GM21423 (cell line): ENCODE measurements at regions not wholly inside any gene's neighbourhood (a gene's known extent, or its start where the extent isn't known, plus 50 kb on each side); places are given as distances from the start of the nearest gene placed in this dataset.

Source experiments
- ATAC-seq: cut with Tn5 transposase; IDR thresholded peaks from one replicate; pipeline ENCODE4 v1.9.1; 2021; ENCODE audit warnings: mild to moderate bottlenecking, moderate library complexity; ENCODE audit not compliant: unreplicated experiment

DNA sequence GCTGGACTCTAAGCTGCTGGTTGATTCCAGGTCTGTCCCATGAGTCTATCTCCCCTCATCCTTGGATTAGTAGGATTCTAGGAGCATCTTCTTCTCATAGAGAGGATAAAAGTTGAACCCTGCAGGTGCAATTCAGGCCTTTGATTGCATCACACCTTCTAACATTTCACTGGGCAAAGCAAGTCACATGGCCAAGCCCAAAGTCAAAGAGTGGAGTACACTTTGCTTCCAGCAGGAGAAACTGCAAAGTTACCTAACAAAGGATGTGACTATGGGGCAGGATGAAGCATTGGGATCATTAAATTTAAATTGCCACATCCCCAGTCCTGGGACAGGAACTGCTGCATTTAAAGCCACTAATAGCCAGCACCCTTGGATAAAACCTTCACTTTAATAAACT lies 51.0 kb upstream of the EGFLAM start:
- ATAC-seq = no peak

DNA sequence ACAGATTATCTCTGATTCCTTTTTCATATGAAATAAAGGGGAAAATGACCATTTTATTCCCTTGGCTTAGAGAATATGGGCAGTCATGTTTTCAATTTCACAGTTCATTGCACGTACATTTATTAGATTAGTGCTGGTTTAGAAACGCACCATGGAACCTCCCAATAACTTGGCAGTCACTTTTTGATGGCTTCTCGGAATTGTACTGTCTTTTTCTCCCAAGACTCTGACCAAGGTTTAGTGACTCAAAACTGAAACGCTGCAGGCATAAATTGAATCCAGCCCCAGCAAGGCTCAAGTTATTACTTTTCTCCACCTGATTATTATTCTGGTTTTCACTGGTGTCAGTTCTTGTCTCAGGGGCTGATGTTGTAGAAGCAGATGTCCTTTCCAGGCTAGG lies 55.6 kb upstream of the EGFLAM start:
- no peak for ATAC-seq

DNA sequence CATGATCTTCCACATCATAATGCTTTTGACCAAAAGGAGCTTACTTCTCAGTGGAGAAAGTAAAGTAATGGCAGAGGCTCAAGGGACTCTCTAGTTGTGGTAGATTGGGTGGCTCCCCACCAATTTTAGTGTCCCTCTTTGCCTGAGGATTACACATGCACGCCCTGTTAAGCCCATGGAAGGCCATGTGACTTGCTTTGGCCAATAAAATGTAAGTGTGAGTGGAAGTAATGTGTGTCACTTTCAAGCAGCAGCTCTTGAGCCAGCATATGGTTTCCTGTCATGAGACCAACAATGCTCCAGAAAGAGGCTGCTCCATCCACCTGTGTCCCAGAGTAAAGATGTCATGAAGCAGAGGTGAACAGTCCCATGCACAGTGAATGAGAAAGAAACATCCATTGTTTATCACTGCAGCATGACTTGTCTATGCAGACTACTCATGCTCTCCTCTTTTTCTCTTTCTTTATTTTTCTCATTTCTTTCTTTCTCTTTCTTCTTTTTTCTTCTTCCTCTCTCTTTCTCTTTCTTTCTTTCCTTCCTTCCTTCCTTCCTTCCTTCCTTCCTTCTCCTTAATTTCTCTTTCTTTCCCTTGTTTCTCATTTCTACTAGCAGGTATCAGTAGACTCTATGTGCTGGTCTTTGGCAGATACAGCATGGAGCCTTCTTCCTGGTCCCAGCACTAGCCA lies 57.3 kb upstream of the EGFLAM start:
- no peak for ATAC-seq

DNA sequence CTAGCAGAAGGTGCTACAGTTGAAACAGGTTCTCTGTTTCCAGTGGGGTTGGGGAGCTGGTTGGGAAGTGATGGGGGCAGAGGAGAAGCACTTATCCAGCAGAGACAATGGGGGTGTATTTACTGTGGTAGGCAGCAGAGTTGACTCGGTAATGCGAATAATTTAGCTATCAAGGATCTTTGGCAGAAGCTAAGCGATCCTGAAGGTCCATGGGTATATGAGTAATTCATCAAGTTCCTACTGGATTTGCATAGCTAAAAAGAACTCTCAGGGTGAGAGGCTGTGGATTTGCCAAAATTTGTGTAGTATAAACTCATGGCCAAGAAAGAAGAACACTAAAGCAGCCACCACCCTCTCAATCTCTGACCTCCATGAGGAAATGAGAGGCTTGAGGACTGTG lies 61.2 kb upstream of the EGFLAM start:
- no peak for ATAC-seq

DNA sequence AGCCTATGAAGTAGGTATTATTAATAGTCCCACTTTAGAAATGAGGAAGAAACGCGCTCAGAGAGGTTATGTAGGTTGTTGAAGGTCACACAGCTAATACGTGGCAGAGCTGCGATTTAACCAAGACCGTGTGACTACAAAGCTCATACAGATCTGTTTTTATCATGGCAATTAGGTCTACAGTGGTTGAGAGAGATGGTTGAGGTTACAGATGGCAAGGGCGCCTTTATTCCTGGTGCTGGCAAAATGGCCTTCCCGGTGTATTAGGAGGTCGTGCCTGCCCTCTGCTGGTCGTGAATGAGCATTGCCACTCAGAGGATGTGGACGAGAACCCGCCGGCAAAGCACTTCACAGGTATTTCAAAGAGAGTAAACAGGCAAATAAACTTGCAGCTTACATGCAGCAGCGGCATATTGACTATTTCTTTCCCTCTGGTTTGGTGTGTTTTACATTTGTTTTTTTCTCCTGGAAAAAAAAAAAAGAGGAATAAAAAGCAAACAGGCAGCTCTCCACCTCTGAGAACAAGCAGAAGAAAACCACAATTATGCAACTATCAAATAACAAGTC lies 65.3 kb upstream of the EGFLAM start:
- ATAC-seq = no peak

DNA sequence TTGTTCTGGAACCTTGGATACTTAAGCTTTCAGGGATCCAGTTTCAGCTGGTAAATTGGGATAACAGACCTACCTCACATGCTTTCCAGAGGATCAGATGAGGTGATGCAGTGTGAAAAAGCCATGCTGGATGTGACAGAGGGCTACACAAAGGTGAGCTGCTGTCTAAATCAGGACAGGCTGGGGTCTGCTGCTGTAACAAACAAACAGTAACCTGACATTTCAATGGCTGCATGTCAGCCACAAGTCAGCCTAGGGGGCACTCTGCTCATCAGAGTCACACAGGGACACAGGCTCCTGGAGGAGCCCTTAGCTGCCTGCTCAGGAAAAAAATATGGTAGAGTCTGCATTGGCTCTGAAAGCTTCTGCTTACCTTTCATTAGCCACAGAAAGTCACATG lies 66.7 kb upstream of the EGFLAM start:
- no peak for ATAC-seq

DNA sequence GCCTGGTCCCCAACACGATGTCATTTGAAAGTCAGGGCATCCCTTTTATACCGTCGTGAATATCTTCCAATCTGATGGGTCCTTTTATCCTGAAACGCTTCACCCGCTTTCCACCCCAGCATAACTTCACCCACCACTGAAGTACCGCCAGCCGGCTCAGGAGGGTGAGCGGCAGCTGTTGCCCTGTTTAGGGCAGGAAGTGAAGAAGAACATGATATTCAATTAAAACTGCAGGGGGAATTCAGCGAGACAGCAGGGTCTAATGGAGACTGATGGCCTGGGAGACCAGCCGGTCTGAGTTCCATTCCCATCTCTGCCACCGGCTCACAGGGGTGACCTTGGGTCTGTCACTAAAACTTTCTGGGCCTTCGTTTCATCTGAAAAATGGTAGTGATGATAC lies 68.2 kb upstream of the EGFLAM start:
- no peak for ATAC-seq

DNA sequence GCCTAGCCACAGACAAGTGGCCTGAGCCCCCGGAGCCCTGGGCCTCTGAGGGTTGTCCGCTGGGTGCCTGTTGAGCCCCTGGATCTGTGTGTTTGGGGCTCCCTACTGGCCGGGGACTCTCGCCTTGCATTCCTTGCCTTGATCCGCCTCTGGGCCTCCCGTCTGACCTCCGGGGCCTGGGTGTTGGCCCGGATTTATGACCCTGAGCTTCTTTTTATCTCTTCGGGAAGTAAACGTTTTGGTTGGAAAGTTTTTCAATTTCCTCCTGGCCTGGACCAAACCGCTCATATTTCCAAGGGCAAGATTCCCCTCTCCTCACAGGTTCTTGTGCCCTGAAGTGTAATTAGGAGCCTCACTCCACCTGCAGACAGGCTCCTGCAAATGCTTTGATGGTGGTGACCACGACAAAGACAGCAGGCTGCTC lies 69.3 kb upstream of the EGFLAM start:
- ATAC-seq = no peak

DNA sequence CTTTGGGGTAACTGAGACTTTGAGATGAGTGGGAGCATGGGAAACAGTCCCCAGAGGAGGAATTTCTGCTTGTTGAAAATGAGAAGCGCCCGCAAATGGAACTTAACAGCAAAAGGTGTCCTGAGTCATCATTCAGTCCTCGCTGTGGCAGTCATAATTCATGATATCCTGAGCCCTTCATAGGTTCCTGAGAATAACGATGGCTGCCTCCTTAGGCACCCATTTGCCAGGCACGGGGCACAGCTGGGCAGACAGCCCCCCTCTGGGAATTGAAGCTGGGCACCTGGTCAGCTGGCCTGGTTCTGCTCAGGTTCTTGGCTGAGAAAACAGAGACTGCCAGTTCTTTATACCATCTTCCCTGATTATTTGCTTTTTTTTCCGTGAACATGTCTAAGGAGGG lies 69.8 kb upstream of the EGFLAM start:
- no peak for ATAC-seq

DNA sequence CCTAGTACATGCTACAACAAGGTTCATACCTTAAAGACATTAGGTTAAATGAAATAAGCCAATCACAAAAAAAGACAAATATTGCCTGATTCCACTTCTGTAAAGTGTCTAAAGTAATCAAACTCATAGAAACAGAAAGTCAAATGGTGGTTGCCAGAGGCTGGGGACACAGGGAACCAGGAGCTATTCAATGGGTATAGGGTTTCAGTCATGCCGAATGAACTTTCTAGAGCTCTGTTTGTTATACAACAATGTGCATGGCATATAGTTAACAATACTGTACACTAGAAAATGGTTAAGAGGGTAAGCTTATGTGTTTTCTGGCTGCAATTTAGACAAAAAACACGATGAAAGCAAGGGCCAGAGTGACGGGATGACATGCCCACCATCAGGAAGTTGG lies 70.8 kb upstream of the EGFLAM start:
- ATAC-seq = no peak

DNA sequence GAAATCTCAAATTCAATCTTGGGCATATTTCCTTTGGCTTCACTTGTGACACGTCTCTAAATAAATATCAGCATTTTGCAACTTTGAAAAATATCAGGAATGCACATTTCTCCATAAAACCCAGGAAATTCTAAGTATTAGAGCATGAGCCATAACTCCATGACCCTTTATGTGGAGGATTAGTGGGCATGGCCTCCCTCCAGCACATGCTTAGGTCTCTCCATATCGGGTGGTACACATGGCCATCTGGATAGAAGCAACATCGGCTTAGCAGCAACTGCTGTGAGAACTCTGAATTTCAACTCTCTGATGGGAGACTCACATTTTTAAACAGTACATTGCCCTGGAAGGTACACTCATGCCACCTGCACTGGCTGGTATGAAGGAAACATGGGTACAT lies 73.7 kb upstream of the EGFLAM start:
- no peak for ATAC-seq

DNA sequence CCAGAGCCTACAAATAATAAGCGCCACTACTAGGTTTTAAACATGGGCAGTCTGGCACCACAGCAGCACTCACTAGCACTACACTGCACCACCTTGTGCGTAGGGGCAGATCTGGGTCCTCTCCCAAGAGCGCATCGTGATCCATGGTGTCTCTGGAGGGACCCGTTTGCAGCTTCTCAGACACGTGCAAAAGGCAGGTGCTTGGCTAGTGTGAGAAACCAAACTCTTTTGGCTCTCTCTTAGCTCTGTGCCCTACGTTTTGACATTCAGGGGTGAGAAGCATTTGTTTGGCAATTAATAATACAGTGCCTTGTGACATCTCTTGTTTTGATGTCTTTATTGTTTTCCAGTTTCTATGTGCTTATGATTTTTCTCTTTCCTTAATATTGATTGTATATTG lies 75.4 kb upstream of the EGFLAM start:
- no peak for ATAC-seq

DNA sequence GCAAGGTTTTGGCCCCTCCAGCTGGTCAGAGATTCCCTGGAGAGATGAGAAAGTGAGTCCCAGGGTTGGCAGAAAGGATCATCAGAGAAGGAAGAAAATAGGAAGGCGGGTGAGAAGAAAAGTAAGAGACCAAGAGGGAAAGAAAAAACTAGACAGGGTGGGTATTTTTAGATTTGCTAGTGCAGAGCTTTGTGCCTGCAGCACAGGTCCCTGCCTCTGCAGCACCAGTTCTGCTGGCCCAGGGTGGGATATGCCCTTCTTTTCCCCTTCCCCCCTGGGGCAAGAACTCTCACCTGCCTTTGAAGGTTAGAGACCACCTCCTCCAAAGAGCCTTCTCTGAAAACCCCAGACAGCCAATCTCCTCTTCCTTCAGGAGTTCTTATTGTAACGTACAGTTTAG lies 90.3 kb upstream of the EGFLAM start:
- no peak for ATAC-seq

DNA sequence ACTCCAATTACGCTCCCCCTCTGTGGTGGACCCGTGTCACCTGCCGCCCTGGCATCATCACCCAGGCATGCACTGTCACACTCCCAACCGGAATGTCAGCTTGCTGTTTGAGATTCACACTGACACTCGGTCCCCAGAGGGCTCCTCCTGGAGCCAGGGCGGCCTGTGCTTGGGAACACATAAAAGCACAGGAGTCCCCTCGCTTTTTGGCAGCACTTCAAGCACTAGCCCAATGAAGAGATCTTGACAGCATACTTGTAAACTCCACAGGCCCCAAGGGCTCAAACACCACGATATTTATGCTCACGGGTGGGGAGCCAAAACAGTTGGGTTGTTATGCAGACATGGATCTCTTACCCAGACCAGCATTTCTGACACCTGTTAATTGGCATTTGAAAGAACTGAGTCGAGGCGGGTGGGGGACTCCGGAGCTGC lies 90.8 kb upstream of the EGFLAM start:
- no peak for ATAC-seq

DNA sequence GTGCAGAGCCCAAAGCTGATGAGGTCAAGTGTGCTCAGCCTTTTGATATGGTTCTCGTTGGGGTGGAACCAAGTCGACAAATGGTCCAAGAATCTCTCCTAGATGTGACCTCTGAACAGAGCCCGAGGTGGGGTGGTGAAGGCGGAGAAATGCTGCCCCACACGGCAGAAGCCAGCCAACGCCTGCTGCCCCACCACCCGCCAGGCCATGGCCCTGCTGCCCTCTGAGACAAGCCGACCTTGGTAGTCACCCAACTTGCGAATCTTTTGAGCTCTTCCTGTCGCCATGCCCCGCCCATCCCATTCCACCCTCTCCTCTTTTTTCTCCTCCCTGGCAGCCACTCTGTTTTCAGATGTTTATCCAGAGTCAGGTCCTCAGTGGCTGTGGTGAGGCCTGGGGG lies 91.5 kb upstream of the EGFLAM start:
- no peak for ATAC-seq

DNA sequence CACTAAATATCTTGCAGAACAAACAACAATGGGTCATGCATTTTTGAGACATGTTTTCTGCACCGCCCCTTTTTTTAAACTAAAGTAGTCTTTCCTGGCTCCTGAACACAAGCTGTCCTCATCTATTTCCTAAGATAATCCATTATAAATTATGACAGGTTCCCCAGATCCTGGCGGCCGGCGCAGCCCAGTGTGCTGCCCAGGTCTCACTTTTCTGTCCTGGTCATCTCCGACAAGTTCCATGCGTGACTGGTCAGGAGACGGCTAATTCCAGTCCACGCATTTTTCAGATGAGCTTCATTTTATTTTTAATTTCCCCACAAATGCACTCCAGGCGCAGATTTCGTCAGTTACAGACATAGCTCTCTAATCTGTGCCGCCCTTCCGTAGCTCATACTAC lies 92.9 kb upstream of the EGFLAM start:
- ATAC-seq = no peak

DNA sequence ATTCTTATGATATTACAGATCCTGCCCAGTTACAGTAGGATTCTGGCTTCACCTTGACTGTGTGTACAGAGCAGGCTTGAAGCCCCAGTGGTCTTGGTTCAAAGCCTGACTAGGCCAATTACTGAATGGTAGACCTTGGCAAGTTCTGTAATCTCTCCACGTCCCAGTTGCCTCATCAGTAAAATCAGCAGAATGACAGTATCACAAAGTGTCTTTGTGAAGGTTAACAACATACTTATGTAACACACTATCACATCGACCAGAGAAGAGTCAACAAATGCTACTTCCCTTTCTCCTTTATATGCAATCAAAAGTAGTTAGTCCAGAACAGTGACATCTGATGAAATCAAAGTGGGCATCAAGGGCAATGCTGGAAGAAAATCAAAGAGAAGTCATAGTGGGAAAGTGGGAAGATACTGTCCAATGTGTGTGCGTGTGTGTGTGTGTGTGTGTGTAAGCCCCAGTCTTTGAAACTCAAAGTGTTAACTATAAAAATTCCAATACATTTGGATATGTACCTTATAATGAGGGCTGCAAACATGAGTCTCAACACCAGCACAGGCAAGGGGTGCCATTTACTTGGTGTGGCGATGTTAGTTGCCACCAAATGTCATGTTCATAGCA lies 93.5 kb upstream of the EGFLAM start:
- no peak for ATAC-seq

DNA sequence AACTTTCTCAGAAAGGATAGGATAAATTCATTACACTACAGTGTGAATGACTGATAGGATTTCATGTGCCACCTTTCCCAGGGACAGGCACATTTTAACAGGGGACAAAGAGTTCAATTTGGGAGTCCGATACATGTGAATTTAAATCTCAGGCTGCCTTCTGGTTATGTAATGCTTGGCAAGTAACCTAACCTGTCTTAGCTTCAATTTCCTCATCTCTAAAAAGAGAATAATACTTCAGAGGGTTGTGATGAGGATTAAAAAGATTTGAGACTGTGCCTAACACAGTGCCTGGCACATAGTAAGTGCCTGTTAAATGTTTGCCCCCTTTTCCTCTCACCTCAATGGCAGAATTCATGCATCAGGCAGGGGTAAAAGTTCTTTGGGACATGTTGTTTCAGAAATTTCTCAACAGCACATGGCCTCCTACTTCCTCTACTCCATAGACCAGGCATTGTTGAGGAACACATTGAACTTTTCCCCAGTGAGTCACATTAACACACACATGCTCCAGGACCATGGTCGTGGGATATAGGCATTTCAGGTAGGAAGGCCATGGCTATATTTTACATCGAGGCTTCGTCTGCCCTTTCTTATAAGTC lies 94.6 kb upstream of the EGFLAM start:
- ATAC-seq = no peak

DNA sequence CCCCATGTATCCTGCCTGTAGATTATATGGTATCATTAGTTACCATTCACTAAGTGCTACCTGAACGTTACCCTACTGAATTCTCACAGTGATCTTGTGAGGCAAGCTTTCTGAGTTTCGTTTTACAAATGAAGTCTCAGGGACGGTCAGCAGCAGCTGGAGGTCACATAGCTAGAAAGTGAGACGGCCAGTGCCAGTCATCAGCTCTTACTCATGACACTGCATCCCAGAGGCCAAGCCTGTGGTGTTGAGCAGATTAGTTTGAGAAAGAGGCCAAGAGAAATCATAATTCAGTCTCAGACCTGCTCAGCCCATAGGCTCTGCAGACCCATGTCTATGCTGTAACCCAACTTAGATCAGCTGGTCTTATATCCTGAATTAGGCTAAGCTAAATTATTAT lies 95.7 kb upstream of the EGFLAM start:
- no peak for ATAC-seq

DNA sequence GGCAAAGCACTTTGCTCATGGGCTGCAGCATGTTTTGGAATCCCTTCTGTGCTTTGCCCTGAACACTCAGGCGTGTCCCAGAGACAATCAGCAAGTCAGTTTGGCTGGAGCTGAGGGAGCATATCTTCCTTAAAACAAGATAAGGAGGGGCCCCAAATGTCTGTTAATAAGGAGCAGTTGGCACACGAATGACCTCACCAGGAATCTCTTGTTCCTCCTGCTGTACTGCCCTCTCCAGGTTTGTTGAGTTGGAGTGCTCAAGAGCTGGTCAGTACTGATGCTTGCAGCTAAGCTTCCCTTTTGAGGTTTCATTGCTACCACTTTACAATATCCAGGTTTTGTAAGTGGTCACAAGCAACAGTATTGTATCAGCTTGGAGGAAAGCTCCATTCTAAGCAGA lies 101.3 kb upstream of the EGFLAM start:
- ATAC-seq = no peak

DNA sequence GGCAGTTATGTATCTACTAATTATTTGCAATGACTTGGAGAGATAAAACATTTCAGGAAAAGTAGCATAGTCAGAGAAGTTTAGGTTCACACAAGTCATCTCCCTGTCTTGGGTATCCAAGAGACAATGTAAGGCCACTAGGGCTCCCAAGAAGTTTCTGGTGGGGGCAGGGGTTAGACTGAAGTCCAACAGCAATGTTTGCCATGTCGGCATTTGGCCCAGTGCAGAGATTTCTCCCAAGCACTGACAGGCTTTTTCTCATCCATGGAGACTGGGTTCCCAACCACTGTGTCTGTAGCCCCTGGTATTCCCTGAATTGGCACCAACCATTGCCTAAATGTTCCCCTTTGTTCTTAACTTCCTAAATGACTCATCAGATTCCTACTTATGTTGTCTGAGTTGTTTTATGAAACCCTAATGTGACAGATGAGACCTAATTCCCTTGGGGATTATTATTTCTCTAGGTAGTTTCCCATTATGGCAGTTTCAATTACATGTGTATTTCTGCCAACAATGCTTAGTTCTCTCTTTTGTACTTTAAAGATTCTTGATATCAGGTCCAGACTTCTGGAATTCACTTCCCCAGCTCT lies 103.6 kb upstream of the EGFLAM start:
- ATAC-seq = no peak

DNA sequence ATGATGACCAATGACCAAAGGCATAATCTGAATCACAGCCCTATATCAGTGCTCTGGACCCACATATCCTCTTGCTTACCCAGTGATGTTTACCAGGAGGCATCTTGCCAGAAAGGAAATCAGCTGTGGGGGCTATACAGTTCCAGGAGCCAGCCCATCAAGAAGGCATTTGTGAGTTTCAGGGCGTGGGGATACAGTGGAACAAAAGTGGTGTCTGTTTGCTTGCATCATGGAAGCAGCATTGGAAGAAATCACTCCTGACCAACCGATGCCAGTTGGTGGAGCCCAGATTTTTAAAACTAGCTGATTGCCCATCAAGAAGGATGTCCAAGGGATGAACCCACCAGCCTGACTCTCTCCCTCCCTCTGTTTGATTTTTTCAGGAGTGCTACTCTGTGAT lies 106.5 kb upstream of the EGFLAM start:
- ATAC-seq = no peak
